CD4-positive, alpha-beta T cell (primary cell): ENCODE measurements at regions not wholly inside any gene's neighbourhood (a gene's known extent, or its start where the extent isn't known, plus 50 kb on each side); places are given as distances from the start of the nearest gene placed in this dataset.

ENCODE experiments used
- ATAC-seq: fragments of 200-7000 bp; cut with Tn5 transposase; one replicate; pipeline ENCODE4 v1.10.0; 2022; ENCODE audit warnings: mild to moderate bottlenecking; ENCODE audit not compliant: poor library complexity
- CTCF ChIA-PET: fragments of 350-600 bp; sonication (Branson Sonifier 250); formaldehyde crosslinking; loops from one replicate; lab custom pipeline; 2021; ENCODE audit warnings: antibody characterized with exemption, inconsistent platforms; lab: Charles Lee
- POLR2A ChIA-PET: fragments of 350-600 bp; sonication (Branson Sonifier 250); formaldehyde crosslinking; loops from one replicate; lab custom pipeline; 2021; ENCODE audit warnings: antibody characterized with exemption, inconsistent platforms; lab: Charles Lee
- DNase-seq, 14 experiments: peaks; one replicate each; pipeline ENCODE4 v3.0.0-alpha.2; 2013 to 2020; ENCODE audit warnings: mixed read lengths in 2 of 14
- H3K27ac ChIP-seq, 2 donors: one replicate each; pipeline versions ENCODE4 v1.5.1 to v1.7.0; 2013; ENCODE audit warnings: low read length in 2 of 2, low read depth in 1 of 2, mild to moderate bottlenecking in 1 of 2
- H3K27me3 ChIP-seq, 2 experiments: 1 replicate in 1 of 2; 2 replicates in 1 of 2; pipeline versions ENCODE4 v1.6.1 to v1.7.0; 2013; ENCODE audit warnings: low read length in 2 of 2, control low read depth in 1 of 2, mild to moderate bottlenecking in 1 of 2, moderate library complexity in 1 of 2; ENCODE audit not compliant: insufficient read depth in 2 of 2, control insufficient read depth in 1 of 2
- H3K36me3 ChIP-seq: one replicate; pipeline ENCODE4 v1.6.1; 2013; ENCODE audit warnings: low read length, control low read depth; ENCODE audit not compliant: insufficient read depth
- H3K4me1 ChIP-seq: one replicate; pipeline ENCODE4 v1.6.1; 2013; ENCODE audit warnings: low read length, control low read depth; ENCODE audit not compliant: insufficient read depth
- H3K4me3 ChIP-seq: one replicate; pipeline ENCODE4 v1.5.1; 2013; ENCODE audit warnings: mild to moderate bottlenecking, low read length, moderate library complexity
- H3K9me3 ChIP-seq, 2 experiments: 1 replicate in 1 of 2; 2 replicates in 1 of 2; pipeline versions ENCODE4 v1.6.1 to v1.7.0; 2013; ENCODE audit warnings: low read length in 2 of 2, mild to moderate bottlenecking in 2 of 2, control low read depth in 1 of 2, moderate library complexity in 1 of 2; ENCODE audit not compliant: control insufficient read depth in 1 of 2, insufficient read depth in 1 of 2
- H3K27ac Mint-ChIP-seq: one replicate; pipeline ENCODE4 v1.8.0; 2020; ENCODE audit warnings: mixed read lengths
- H3K27me3 Mint-ChIP-seq: one replicate; pipeline ENCODE4 v1.8.0; 2021; ENCODE audit warnings: mixed read lengths
- H3K36me3 Mint-ChIP-seq: one replicate; pipeline ENCODE4 v1.8.0; 2021; ENCODE audit warnings: low read depth, mixed read lengths
- H3K4me1 Mint-ChIP-seq: one replicate; pipeline ENCODE4 v1.8.0; 2021; ENCODE audit warnings: low read depth, mixed read lengths
- H3K4me3 Mint-ChIP-seq: one replicate; pipeline ENCODE4 v1.8.0; 2020; ENCODE audit warnings: mild to moderate bottlenecking, mixed read lengths
- H3K9me3 Mint-ChIP-seq: one replicate; pipeline ENCODE4 v1.8.0; 2020; ENCODE audit warnings: mixed read lengths
- CTCF ChIP-seq: fragments of 200-600 bp; IDR thresholded peaks from one replicate; pipeline ENCODE4 v1.8.0; 2022; ENCODE audit warnings: antibody characterized with exemption, mild to moderate bottlenecking
- intact Hi-C, 2 experiments: fragments of 100-400 bp; cut with DNase I in 1 of 2; cut with micrococcal nuclease in 1 of 2; formaldehyde crosslinking; loops; one replicate each; pipeline versions ENCODE4 v1.15.1 to v1.9.0; 2023 to 2025; cut with DNase I, micrococcal nuclease

GRCh38 chr1:216824511-216824910 lies 101.3 kb upstream of the ESRRG start:
- H3K27ac Mint-ChIP-seq: no peak overlapping the region
- no peaks in the 10 kb centered on the region for H3K36me3 Mint-ChIP-seq
- no peaks in the 10 kb centered on the region for H3K4me1 Mint-ChIP-seq
- H3K4me3 Mint-ChIP-seq: no peak overlapping the region
- Histone ChIP-seq H3K36me3 (no peaks in the 10 kb centered on the region), H3K4me3 (no peak overlapping the region), H3K27ac (no peak overlapping the region), H3K9me3 (peaks cover 0 to 2% of the 10 kb centered on the region in 2 experiments), H3K4me1 (no peaks in the 10 kb centered on the region), H3K27me3 (no peaks in the 10 kb centered on the region)
- ATAC-seq (no peak), DNase-seq (no peak)
- TF ChIP-seq CTCF: no peak
- CTCF ChIA-PET: no interaction called here
- POLR2A ChIA-PET: no interaction called here
- intact Hi-C loops: no loop called here
- peaks cover 6% of the 10 kb centered on the region for H3K9me3 Mint-ChIP-seq
- no peaks in the 10 kb centered on the region for H3K27me3 Mint-ChIP-seq

- intact Hi-C loops: no loop called here
- no peak overlapping the region for H3K4me3 Mint-ChIP-seq
- H3K36me3 Mint-ChIP-seq: no peaks in the 10 kb centered on the region
- H3K27me3 Mint-ChIP-seq: no peaks in the 10 kb centered on the region
- ChIA-PET POLR2A (no interaction called here), CTCF (no interaction called here)
- H3K4me1 ChIP-seq: no peaks in the 10 kb centered on the region
- no peak for TF ChIP-seq CTCF
- H3K4me1 Mint-ChIP-seq: no peaks in the 10 kb centered on the region
- H3K9me3 ChIP-seq: no peaks in the 10 kb centered on the region
- H3K27ac ChIP-seq: no peak overlapping the region
- no peak overlapping the region for H3K27ac Mint-ChIP-seq
- no peaks in the 10 kb centered on the region for H3K36me3 ChIP-seq
- H3K4me3 ChIP-seq: no peak overlapping the region
- no peaks in the 10 kb centered on the region for H3K27me3 ChIP-seq
- H3K9me3 Mint-ChIP-seq: peaks cover 6% of the 10 kb centered on the region
- DNase-seq: no peak
- no peak for ATAC-seq
These were observed 100.5 kb upstream of the ESRRG start for GRCh38 chr1:216823731-216824130.

DNA sequence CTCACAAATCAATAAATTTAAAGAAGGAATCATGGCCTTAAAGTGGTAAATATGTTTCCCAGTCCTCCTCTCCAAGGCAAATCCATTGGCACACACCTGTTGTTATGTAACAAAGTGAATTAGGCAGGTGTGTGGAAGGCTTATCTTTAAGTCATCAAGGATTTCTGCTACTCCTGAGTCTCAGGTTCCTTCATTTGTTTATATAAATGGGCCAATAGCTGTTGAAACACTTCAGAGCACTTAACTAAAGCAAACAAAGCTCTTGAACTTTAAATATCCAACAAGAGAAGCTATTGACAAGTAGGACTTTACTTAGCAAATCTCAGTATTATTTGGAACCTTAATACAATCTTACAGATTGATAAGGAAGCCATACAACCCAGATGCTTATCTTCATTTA lies 99.3 kb upstream of the ESRRG start:
- Histone ChIP-seq H3K9me3 (no peaks in the 10 kb centered on the region), H3K27ac (no peak overlapping the region), H3K27me3 (no peaks in the 10 kb centered on the region), H3K4me3 (no peak overlapping the region), H3K4me1 (no peaks in the 10 kb centered on the region), H3K36me3 (no peaks in the 10 kb centered on the region)
- DNase-seq (no peak), ATAC-seq (no peak)
- no peak overlapping the region for H3K4me3 Mint-ChIP-seq
- no peak for TF ChIP-seq CTCF
- intact Hi-C loops: no loop called here
- ChIA-PET CTCF (interaction anchor here (0.6 kb wide), 1 partner anchor 110 kb away, joined by 3 read pairs; no protein-coding TSS in a partner anchor), POLR2A (no interaction called here)
- no peaks in the 10 kb centered on the region for H3K4me1 Mint-ChIP-seq
- H3K27me3 Mint-ChIP-seq: no peaks in the 10 kb centered on the region
- H3K36me3 Mint-ChIP-seq: no peaks in the 10 kb centered on the region
- peaks cover 6% of the 10 kb centered on the region for H3K9me3 Mint-ChIP-seq
- no peak overlapping the region for H3K27ac Mint-ChIP-seq
